Neural progenitor cell (in vitro differentiated cells): ENCODE measurements at regions not wholly inside any gene's neighbourhood (a gene's known extent, or its start where the extent isn't known, plus 50 kb on each side); places are given as distances from the start of the nearest gene placed in this dataset.

ENCODE experiments used
- CTCF ChIP-seq: fragments of 200-600 bp; sonication (generic); IDR thresholded peaks from 2 replicates; pipeline ENCODE4 v1.5.1; 2017; ENCODE audit warnings: antibody characterized with exemption, mild to moderate bottlenecking
- EZH2 ChIP-seq: fragments of 200-600 bp; sonication (generic); IDR thresholded peaks from 2 replicates; pipeline ENCODE4 v1.6.1; 2017; ENCODE audit warnings: antibody characterized with exemption, mild to moderate bottlenecking, moderate library complexity
- EZH2phosphoT487 ChIP-seq: fragments of 200-600 bp; sonication (generic); IDR thresholded peaks from 2 replicates; pipeline ENCODE4 v1.6.1; 2017; ENCODE audit warnings: antibody characterized with exemption

DNA sequence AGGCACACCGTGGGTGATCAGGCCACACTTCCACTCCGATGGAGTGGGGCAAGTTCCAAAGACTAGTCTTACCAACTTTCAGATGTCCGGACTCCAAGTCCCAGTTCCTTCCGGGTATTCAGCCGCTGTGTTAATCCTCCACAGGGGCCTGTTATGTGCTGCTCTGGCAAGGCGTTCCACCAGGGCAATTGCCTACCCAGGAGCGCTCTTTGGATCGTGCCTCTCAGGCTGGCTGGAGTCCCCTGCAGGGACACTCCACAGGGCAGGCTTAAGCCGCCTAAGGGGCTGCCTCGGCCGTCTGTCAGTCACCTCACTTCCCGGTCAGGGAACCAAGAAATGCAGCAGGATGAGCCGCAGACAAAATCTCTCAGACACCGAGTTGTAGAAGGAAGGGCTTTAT, 118.7 kb upstream of the CCNG1 start:
- TF ChIP-seq EZH2phosphoT487 (no peak), CTCF (no peak), EZH2 (no peak)
